Activated T-helper 1 cell treated with anti-CD3 and anti-CD28 coated beads, Interleukin-2, amount 50 U/mL, for 16 hours (primary cell): ENCODE measurements at regions not wholly inside any gene's neighbourhood (a gene's known extent, or its start where the extent isn't known, plus 50 kb on each side); places are given as distances from the start of the nearest gene placed in this dataset.

Source experiments
- DNase-seq, 2 donors: peaks; one replicate each; pipeline ENCODE4 v3.0.0-alpha.2; 2020; ENCODE audit warnings: low read depth in 1 of 2, low spot score in 1 of 2

DNA sequence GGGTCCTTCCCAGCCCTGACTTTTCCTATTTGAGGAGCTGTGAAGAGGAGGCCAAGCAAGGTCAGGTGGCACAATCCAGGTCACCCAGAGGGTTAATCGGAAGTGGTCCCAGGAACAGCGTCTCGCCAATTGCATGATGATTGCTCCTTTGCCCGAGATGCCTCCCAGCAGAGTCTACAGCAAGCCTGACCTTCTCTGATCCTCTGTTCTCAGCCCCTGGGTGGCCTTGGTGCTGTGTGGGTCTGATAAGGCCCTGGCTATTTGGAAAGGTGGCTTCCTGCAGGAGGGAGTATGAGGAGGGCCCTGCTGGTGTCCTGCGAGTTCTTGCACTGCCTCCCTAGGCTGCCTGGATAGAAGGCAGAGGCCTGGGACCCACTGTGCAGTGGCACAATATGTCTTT is 116.2 kb downstream of the FOXD2 start:
- no peak for DNase-seq

- DNase-seq, result no peak
Measured at GRCh38 chr1:47554901-47555300, 117.1 kb downstream of the FOXD2 start.

DNA sequence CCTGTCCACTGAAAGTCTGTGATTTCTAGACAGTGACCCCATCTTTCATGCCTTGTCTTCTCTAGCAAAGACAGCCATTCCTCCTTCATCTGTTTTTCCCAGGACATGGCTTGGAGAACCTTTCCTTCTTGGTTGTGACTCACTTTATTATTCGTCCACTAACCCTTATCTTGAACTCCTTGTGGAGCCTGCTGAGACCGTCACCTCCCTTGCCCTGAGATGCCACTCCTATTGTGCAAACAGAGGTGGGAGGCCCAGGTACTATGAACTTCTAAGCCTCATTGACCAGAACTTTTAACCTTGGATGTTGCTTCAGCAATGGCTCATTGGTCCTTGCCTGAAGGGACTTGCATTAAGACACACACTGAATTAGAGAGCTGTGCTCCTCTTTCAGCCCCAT is 117.5 kb downstream of the FOXD2 start:
- no peak for DNase-seq

GRCh38 chr1:47555841-47556560 is 118.2 kb downstream of the FOXD2 start:
- no peak for DNase-seq

DNA sequence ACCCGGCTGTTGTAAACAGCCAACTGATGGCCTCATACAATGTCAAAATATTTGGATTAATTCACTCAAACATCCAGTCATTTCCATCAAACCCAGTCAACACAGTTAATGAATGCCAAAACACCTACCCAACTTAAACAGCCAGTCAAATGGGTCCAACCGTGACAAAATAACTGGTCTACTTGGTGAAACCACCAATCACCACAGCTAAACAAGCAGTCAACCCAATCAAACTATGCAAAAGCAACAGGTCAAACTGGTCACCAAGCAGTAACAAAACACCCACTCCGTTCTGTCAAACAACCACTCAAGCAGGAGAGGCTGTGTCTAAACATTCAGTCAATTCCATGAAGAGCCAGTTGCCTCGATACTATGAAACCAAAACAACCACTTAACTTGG is 119.2 kb downstream of the FOXD2 start:
- DNase-seq, result no peak

- DNase-seq, result no peak
Measured at GRCh38 chr1:47558601-47559593, 121.1 kb downstream of the FOXD2 start.

- no peak for DNase-seq
Measured at GRCh38 chr1:47559944-47560695, 122.3 kb downstream of the FOXD2 start.

- no peak for DNase-seq
Measured at GRCh38 chr1:47561523-47562007, 123.7 kb downstream of the FOXD2 start.

DNA sequence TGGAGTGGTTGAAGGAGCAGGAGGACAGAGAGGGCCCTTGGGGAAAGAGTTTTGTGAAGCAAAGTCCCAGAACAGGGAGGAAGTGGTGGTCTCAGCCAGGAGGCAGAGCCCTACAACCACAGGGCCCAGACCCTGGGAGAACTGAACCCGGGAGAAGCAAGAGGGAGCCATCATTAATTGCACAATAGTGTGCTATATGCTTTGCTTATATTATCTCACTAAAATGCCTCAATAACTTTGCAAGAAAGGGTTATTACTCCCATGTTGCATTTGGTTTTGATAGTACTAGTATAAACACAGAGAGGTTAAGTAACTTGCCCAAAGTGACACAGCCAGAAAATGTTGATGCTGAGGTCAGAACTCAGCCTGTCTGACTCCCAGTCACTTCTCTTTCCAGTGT is 124.3 kb downstream of the FOXD2 start:
- DNase-seq, result no peak

DNA sequence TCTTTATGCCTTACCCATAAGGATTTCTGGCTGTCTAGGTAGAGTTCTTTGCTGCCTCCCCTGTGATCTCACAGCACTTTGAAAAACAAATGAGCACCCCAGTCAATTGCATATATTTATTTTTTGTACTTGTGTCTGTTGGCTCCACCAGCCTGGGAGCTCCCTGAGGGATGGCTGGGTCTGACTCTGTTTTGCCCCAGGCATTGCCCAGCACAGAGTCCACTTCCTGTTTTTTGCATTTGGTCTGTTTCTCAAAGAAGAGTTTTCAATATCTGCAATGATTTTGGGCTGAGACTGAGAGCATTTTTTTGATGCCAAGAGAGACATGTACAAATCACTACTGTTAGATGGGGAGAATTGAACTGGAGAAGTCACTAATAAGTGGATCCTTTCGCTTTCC is 125.0 kb downstream of the FOXD2 start:
- DNase-seq, result no peak

GRCh38 chr1:47563201-47563600 is 125.4 kb downstream of the FOXD2 start:
- DNase-seq, result no peak

GRCh38 chr1:47564570-47564969 is 126.7 kb downstream of the FOXD2 start:
- DNase-seq, result no peak

DNA sequence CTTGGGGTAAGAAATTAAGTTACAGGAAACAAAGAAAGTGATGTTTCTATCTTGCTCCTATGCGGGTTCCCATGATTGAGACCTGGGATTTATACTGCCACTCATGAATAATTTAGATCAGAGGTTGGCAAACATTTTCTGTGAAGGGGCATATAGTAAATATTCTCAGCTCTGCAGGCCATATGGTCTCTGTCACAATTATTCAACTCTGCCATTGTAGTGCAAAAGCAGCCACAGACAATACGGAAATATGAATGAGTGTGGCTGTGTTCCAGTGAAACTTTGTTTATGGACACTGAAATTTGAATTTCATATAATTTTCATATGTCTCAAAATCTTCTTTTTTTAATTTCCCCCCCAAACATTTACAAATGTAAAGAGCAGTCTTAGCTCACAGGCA is 127.2 kb downstream of the FOXD2 start:
- DNase-seq, result no peak

GRCh38 chr1:47565676-47566075 is 127.8 kb downstream of the FOXD2 start:
- DNase-seq, result no peak

GRCh38 chr1:47568763-47569162 is 130.9 kb downstream of the FOXD2 start:
- DNase-seq, result no peak

GRCh38 chr1:47569261-47569660 is 131.4 kb downstream of the FOXD2 start:
- no peak for DNase-seq

DNA sequence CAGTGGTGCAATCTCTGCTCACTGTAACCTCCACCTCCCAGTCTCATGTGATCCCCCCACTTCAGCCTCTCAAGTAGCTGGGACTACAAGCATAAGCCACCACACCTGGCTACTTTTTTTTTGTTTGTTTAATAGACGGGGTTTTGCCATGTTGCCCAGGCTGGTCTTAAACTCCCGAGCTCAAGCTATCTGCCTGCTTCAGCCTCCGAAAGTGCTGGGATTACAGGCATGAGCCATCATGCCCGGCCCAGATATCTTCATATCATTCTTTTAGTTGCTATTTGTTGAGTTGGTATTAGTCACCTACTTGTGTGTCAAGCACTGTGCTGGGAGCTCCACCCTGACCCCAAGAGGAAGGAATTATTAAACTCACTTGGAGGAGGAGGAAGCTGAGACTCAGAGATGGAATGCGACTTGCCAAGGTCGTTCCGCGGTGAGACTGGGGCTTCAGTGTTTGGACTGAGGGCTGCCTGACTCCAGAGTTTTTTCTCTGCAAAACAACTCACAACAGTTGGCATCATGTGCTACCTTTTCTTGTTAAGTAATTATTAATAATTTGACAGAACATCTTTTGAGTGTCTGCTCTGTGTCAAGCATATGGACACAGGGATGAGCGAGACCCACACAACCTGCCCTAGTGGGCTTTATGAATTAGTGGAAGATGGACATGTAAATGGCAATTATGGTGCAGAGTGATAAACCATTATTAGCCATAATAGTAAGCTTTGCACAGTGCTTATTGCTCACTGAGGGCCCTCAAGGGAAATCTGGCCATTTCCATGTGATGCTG is 132.0 kb downstream of the FOXD2 start:
- DNase-seq, result no peak

DNA sequence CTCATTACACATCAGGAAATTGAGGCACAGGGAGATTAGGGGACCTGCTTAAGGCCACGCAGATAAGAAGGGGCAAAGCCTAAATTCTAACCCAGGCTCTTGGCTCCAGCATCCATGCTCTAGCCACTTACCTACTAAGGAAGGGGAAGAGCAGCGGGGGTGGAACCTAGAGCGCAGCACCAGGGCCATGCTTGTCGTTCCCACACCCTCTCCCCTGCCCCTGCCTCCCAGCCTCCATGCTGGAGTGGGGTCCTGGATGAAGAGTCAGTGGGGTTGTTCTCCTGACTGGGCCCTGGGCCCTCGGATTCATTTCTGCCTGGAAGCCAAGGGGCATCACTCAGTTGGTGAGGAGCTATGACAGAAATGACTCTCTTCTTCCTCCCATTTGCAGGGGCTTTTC is 133.3 kb downstream of the FOXD2 start:
- DNase-seq, result no peak

DNA sequence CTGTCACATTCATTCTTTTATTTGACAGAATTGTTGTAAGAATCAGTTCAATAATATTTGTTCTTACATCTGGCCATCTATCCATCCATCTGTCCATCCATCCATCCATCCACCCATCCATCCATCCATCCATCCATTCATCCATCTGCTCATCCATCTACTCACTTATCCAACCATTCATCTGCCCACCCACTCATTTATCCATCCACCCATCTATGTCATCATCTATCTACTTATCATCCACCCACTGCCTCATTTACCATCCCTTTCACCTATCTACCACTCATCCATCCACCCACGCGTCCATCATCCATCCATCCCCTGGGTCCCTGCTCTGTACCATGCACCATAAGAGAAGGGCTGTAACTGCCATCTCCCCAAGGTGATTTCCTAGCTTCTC is 134.1 kb downstream of the FOXD2 start:
- no peak for DNase-seq

DNA sequence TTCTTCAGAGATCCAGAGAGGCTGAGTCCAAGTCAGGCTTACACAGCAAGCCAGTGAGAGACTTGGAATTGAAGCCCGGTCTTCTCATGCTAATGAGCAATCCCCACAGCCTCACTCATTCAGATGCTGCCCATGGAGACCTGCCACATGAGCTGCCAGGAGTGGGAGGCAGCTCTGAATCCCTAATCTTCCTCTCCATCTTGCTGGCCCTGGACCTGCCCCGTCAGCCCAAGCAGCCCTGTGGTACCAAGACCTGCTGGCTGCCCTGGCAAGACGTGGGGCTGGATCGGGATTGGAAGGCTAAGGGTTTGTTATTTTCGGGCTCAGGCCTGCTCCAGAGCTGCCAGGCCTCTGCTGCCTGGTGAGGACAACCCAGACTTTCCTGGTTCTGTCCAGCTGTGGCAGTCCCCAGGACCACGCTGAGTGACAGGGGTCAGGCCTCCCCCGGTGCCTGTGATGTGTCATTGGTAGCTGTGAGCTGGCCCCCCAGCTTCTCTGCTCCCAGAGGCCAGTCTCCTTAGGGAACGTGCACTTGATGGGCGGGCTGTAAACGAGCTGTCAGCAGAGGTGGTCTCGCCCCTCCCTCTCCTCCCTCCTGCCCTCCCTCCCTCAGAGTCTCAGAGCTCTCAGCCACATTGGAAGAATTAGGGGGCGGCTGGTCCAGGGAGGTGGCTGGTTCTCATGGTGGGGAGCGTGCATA is 135.0 kb downstream of the FOXD2 start:
- no peak for DNase-seq
